SU-DHL-6 (cell line): ENCODE measurements at regions not wholly inside any gene's neighbourhood (a gene's known extent, or its start where the extent isn't known, plus 50 kb on each side); places are given as distances from the start of the nearest gene placed in this dataset.

Experiments
- EZH2phosphoT487 ChIP-seq: fragments of 200-600 bp; sonication (generic), shearing (Covaris generic); conservative IDR thresholded peaks from 2 replicates; pipeline ENCODE4 v1.6.1; 2018; ENCODE audit warnings: mild to moderate bottlenecking, antibody characterized with exemption, low read length, moderate library complexity, mixed read lengths
- TF ChIP-seq, protein P1 (sequence below): fragments of 200-600 bp; sonication (generic); IDR thresholded peaks from one replicate; pipeline ENCODE4 v1.5.1; 2017; ENCODE audit warnings: antibody characterized with exemption, mild to moderate bottlenecking, low read length, moderate library complexity; ENCODE audit not compliant: insufficient read depth, poor library complexity, severe bottlenecking

GRCh38 chr4:126213996-126214395 is 899.2 kb downstream of the FAT4 start:
- TF ChIP-seq, protein P1, sequence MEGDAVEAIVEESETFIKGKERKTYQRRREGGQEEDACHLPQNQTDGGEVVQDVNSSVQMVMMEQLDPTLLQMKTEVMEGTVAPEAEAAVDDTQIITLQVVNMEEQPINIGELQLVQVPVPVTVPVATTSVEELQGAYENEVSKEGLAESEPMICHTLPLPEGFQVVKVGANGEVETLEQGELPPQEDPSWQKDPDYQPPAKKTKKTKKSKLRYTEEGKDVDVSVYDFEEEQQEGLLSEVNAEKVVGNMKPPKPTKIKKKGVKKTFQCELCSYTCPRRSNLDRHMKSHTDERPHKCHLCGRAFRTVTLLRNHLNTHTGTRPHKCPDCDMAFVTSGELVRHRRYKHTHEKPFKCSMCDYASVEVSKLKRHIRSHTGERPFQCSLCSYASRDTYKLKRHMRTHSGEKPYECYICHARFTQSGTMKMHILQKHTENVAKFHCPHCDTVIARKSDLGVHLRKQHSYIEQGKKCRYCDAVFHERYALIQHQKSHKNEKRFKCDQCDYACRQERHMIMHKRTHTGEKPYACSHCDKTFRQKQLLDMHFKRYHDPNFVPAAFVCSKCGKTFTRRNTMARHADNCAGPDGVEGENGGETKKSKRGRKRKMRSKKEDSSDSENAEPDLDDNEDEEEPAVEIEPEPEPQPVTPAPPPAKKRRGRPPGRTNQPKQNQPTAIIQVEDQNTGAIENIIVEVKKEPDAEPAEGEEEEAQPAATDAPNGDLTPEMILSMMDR, result no peak
- TF ChIP-seq EZH2phosphoT487, result no peak
